ENCODE measurements at regions not wholly inside any gene's neighbourhood (a gene's known extent, or its start where the extent isn't known, plus 50 kb on each side); places are given as distances from the start of the nearest gene placed in this dataset.

- DNase-seq, result no peak
Measured at GRCh38 chr15:38894243-38894948, 329.8 kb upstream of the RASGRP1 start.

GRCh38 chr15:38895326-38896255 is 331.0 kb upstream of the RASGRP1 start:
- DNase-seq, result no peak

GRCh38 chr15:38896647-38897046 is 332.0 kb upstream of the RASGRP1 start:
- DNase-seq, result no peak

- no peak for DNase-seq
Measured at GRCh38 chr15:38897551-38897950, 332.9 kb upstream of the RASGRP1 start.

- no peak for DNase-seq
Measured at GRCh38 chr15:38898236-38898635, 333.6 kb upstream of the RASGRP1 start.

GRCh38 chr15:38899300-38899699 is 334.7 kb upstream of the RASGRP1 start:
- DNase-seq, result no peak

- DNase-seq, result no peak
Measured at GRCh38 chr15:38904298-38904697, 339.7 kb upstream of the RASGRP1 start.

GRCh38 chr15:38905632-38906031 is 341.0 kb upstream of the RASGRP1 start:
- DNase-seq, result no peak

GRCh38 chr15:38920966-38921365 is 356.4 kb upstream of the RASGRP1 start:
- DNase-seq, result no peak

- DNase-seq, result no peak
Measured at GRCh38 chr15:38921471-38921870, 356.9 kb upstream of the RASGRP1 start.

GRCh38 chr15:38928431-38928830 is 363.8 kb upstream of the RASGRP1 start:
- DNase-seq, result no peak

GRCh38 chr15:38930851-38931572 is 366.4 kb upstream of the RASGRP1 start:
- no peak for DNase-seq

- no peak for DNase-seq
Measured at GRCh38 chr15:38941399-38941953, 376.9 kb upstream of the RASGRP1 start.

- no peak for DNase-seq
Measured at GRCh38 chr15:38944536-38944935, 379.9 kb upstream of the RASGRP1 start.

GRCh38 chr15:38945551-38946298 is 381.1 kb upstream of the RASGRP1 start:
- no peak for DNase-seq

GRCh38 chr15:38954090-38954489 is 389.5 kb upstream of the RASGRP1 start:
- no peak for DNase-seq

- no peak for DNase-seq
Measured at GRCh38 chr15:38961456-38961855, 396.8 kb upstream of the RASGRP1 start.

- DNase-seq, result no peak
Measured at GRCh38 chr15:38961931-38962330, 397.3 kb upstream of the RASGRP1 start.

- no peak for DNase-seq
Measured at GRCh38 chr15:38972831-38973230, 408.2 kb upstream of the RASGRP1 start.

- no peak for DNase-seq
Measured at GRCh38 chr15:38975282-38975990, 410.8 kb upstream of the RASGRP1 start.

- DNase-seq, result peak in 1 of 2 donors; percentile 4
Measured at GRCh38 chr15:38991126-38991525, 426.5 kb upstream of the RASGRP1 start.

GRCh38 chr15:38991701-38992100 is 427.1 kb upstream of the RASGRP1 start:
- no peak for DNase-seq
